GM12878 (cell line): ENCODE measurements at regions not wholly inside any gene's neighbourhood (a gene's known extent, or its start where the extent isn't known, plus 50 kb on each side); places are given as distances from the start of the nearest gene placed in this dataset.

Experiments
- CTCF ChIP-seq, 3 experiments: IDR thresholded peaks in 2 of 3; conservative IDR thresholded peaks in 1 of 3; 2 replicates each; pipeline ENCODE4 v1.5.1; 2011; ENCODE audit warnings: low read depth in 3 of 3, low read length in 3 of 3, mild to moderate bottlenecking in 3 of 3, control low read depth in 2 of 3, moderate library complexity in 2 of 3, inconsistent platforms in 1 of 3, mixed read lengths in 1 of 3; ENCODE audit not compliant: control insufficient read depth in 2 of 3, insufficient read depth in 1 of 3; ENCODE audit errors: extremely low read depth in 1 of 3
- EP300 ChIP-seq, 2 experiments: fragments of 150-350 bp in 1 of 2; IDR thresholded peaks; 2 replicates each; pipeline ENCODE4 v1.6.1; 2011 to 2012; ENCODE audit warnings: low read depth in 2 of 2, low read length in 2 of 2, borderline replicate concordance in 1 of 2, improper control_type of control experiment in 1 of 2, inconsistent platforms in 1 of 2; ENCODE audit not compliant: control insufficient read depth in 1 of 2
- KDM1A ChIP-seq: fragments of 200-600 bp; sonication (generic); IDR thresholded peaks from 2 replicates; pipeline ENCODE4 v1.6.1; 2016; ENCODE audit warnings: borderline replicate concordance
- TARDBP ChIP-seq: IDR thresholded peaks from 2 replicates; pipeline ENCODE4 v1.6.1; 2016; ENCODE audit warnings: borderline replicate concordance
- YY1 ChIP-seq: IDR thresholded peaks from 2 replicates; pipeline ENCODE4 v1.6.1; 2011; ENCODE audit warnings: low read depth, mild to moderate bottlenecking, low read length
- TF ChIP-seq, protein P1 (sequence below): fragments of 450-650 bp; IDR thresholded peaks from 2 replicates; pipeline ENCODE4 v1.6.1; 2014; ENCODE audit warnings: mild to moderate bottlenecking

GRCh38 chr6:134719911-134720310, 230.0 kb downstream of the ALDH8A1 start:
- TF ChIP-seq YY1 (no peak), EP300 (IDR thresholded peaks at IDR 0.05; ENCODE audit: borderline replicate concordance in 1 of 2, control insufficient read depth in 1 of 2, low read depth in 2 of 2, low read length in 2 of 2) (no peak), CTCF (IDR thresholded peaks at IDR 0.05 in 2 of 3, conservative IDR thresholded peaks at IDR 0.05 in 1 of 3; ENCODE audit: control insufficient read depth in 2 of 3, extremely low read depth in 1 of 3, insufficient read depth in 1 of 3, low read depth in 3 of 3, low read length in 3 of 3) (no peak), KDM1A (no peak), TARDBP (no peak)
- TF ChIP-seq, protein P1, sequence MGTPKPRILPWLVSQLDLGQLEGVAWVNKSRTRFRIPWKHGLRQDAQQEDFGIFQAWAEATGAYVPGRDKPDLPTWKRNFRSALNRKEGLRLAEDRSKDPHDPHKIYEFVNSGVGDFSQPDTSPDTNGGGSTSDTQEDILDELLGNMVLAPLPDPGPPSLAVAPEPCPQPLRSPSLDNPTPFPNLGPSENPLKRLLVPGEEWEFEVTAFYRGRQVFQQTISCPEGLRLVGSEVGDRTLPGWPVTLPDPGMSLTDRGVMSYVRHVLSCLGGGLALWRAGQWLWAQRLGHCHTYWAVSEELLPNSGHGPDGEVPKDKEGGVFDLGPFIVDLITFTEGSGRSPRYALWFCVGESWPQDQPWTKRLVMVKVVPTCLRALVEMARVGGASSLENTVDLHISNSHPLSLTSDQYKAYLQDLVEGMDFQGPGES = no peak
